ENCODE measurements at regions not wholly inside any gene's neighbourhood (a gene's known extent, or its start where the extent isn't known, plus 50 kb on each side); places are given as distances from the start of the nearest gene placed in this dataset.

DNA sequence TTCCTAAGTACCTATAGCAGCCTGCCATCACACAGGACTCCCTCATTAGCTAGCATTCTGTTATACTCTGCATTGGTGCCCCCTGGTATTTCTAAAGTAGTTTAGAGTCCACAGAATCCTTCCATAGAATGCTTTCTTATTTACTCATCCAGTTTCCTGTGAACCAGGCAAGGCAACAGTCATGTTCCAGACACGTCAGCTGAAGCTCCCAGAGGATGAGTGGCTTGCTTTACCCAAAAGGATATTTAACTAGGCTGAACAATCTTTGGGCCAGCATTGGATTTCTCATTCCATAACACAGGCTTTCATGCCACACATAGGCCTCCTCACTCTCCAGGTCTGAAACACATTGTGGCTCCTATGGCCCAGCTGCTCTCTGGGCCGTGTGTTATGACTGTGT is 203.8 kb upstream of the MAP3K7 start:
- TF ChIP-seq CTCF (conservative IDR thresholded peaks at IDR 0.05; ENCODE audit: low read depth, low read length) (no peak), EZH2 (IDR thresholded peaks at IDR 0.05; ENCODE audit: borderline replicate concordance, low read depth, low read length, poor library complexity, severe bottlenecking) (no peak)

Measured in A673 (cell line).